Suppressor macrophage treated with lipopolysaccharide for 4 hours (primary cell): ENCODE measurements at regions not wholly inside any gene's neighbourhood (a gene's known extent, or its start where the extent isn't known, plus 50 kb on each side); places are given as distances from the start of the nearest gene placed in this dataset.
"Not testable (repeated sequence)": the region's sequence is repeated elsewhere in the genome, so short reads cannot be mapped to it uniquely, and the experiment has no call there.

Source experiments
- DNase-seq: peaks from one replicate; pipeline ENCODE4 v3.0.0-alpha.2; 2020

- DNase-seq, result no peak
Measured at GRCh38 chr4:93888308-93888707, 59.8 kb downstream of the ATOH1 start.

- no peak for DNase-seq
Measured at GRCh38 chr4:93888768-93889167, 60.2 kb downstream of the ATOH1 start.

- DNase-seq, result no peak
Measured at GRCh38 chr4:93891244-93891643, 62.7 kb downstream of the ATOH1 start.

- no peak for DNase-seq
Measured at GRCh38 chr4:93894995-93895394, 66.4 kb downstream of the ATOH1 start.

GRCh38 chr4:93896516-93896915 lies 68.0 kb downstream of the ATOH1 start:
- DNase-seq, result no peak

GRCh38 chr4:93897559-93897958 lies 69.0 kb downstream of the ATOH1 start:
- DNase-seq, result no peak

- DNase-seq, result no peak
Measured at GRCh38 chr4:93908778-93909177, 80.2 kb downstream of the ATOH1 start.

- DNase-seq, result no peak
Measured at GRCh38 chr4:93911671-93912070, 83.1 kb downstream of the ATOH1 start.

- DNase-seq, result no peak
Measured at GRCh38 chr4:93912146-93912545, 83.6 kb downstream of the ATOH1 start.

- no peak for DNase-seq
Measured at GRCh38 chr4:93918856-93919255, 90.3 kb downstream of the ATOH1 start.

- DNase-seq, result not testable (repeated sequence)
Measured at GRCh38 chr4:93923570-93923969, 95.0 kb downstream of the ATOH1 start.

GRCh38 chr4:93947286-93947685 lies 118.7 kb downstream of the ATOH1 start:
- DNase-seq, result no peak

GRCh38 chr4:93950239-93950638 lies 121.7 kb downstream of the ATOH1 start:
- not testable (repeated sequence) for DNase-seq

- DNase-seq, result no peak
Measured at GRCh38 chr4:93957186-93957585, 128.6 kb downstream of the ATOH1 start.

- DNase-seq, result no peak
Measured at GRCh38 chr4:93960450-93960849, 131.9 kb downstream of the ATOH1 start.

- no peak for DNase-seq
Measured at GRCh38 chr4:93960916-93961315, 132.4 kb downstream of the ATOH1 start.

GRCh38 chr4:93981594-93981993 lies 153.0 kb downstream of the ATOH1 start:
- no peak for DNase-seq

- DNase-seq, result no peak
Measured at GRCh38 chr4:93982255-93982654, 153.7 kb downstream of the ATOH1 start.

GRCh38 chr4:93983140-93983539 lies 154.6 kb downstream of the ATOH1 start:
- no peak for DNase-seq

GRCh38 chr4:93994175-93994994 lies 165.8 kb downstream of the ATOH1 start:
- no peak for DNase-seq

- DNase-seq, result no peak
Measured at GRCh38 chr4:93996895-93997294, 168.3 kb downstream of the ATOH1 start.

GRCh38 chr4:94000559-94000958 lies 172.0 kb downstream of the ATOH1 start:
- DNase-seq, result no peak

- DNase-seq, result no peak
Measured at GRCh38 chr4:94006932-94007331, 178.4 kb downstream of the ATOH1 start.

GRCh38 chr4:94011190-94011589 lies 182.6 kb downstream of the ATOH1 start:
- DNase-seq, result no peak

GRCh38 chr4:94014484-94015136 lies 186.1 kb downstream of the ATOH1 start:
- no peak for DNase-seq
